Endothelial cell of umbilical vein (primary cell): ENCODE measurements at regions not wholly inside any gene's neighbourhood (a gene's known extent, or its start where the extent isn't known, plus 50 kb on each side); places are given as distances from the start of the nearest gene placed in this dataset.

Experiments
- BruUV-seq: library from RNA; stranded (reverse); fragments of 400-500 nt; replicated peaks from 2 replicates; lab custom pipeline; 2021; lab: Mats Ljungman, UMichigan
- CTCF ChIA-PET: fragments of 300-600, 350-600 bp; sonication (Branson Sonifier 250); formaldehyde crosslinking; loops from one replicate; lab custom pipeline; 2021; ENCODE audit warnings: antibody characterized with exemption, inconsistent platforms; lab: Charles Lee
- POLR2A ChIA-PET: fragments of 300-600, 350-600 bp; sonication (Branson Sonifier 250); formaldehyde crosslinking; loops from one replicate; lab custom pipeline; 2021; ENCODE audit warnings: antibody characterized with exemption, inconsistent platforms; lab: Charles Lee
- DNase-seq: peaks from one replicate; pipeline ENCODE4 v3.0.0-alpha.2; 2011; ENCODE audit warnings: low read depth, low spot score
- FAIRE-seq: peaks from 2 replicates; lab custom pipeline; 2011; peaks lifted over from hg19 to GRCh38; lab: Jason Lieb, UNC
- H2AFZ ChIP-seq: 2 replicates; pipeline ENCODE4 v1.6.0; 2012; ENCODE audit warnings: low read depth, low read length, control low read depth, inconsistent platforms
- H3K27ac ChIP-seq: 2 replicates; pipeline ENCODE4 v1.5.1; 2011; ENCODE audit warnings: low read depth, mild to moderate bottlenecking, control low read depth, low read length, moderate library complexity; ENCODE audit not compliant: insufficient read depth
- H3K27me3 ChIP-seq, 2 experiments: 2 replicates each; pipeline versions ENCODE4 v1.6.0 to v1.6.1; 2011; ENCODE audit warnings: low read length in 2 of 2, mixed read lengths in 1 of 2; ENCODE audit not compliant: control insufficient read depth in 2 of 2, insufficient read depth in 2 of 2
- H3K36me3 ChIP-seq, 2 experiments: 2 replicates in 1 of 2; 3 replicates in 1 of 2; pipeline ENCODE4 v1.5.1; 2011; ENCODE audit warnings: low read length in 2 of 2, mild to moderate bottlenecking in 1 of 2, moderate library complexity in 1 of 2; ENCODE audit not compliant: control insufficient read depth in 2 of 2, insufficient read depth in 2 of 2; ENCODE audit errors: extremely low read depth in 1 of 2
- H3K4me1 ChIP-seq: 3 replicates; pipeline ENCODE4 v1.5.1; 2011; ENCODE audit warnings: mild to moderate bottlenecking, low read length; ENCODE audit not compliant: control insufficient read depth, insufficient read depth; ENCODE audit errors: extremely low read depth
- H3K4me2 ChIP-seq: 2 replicates; pipeline ENCODE4 v1.6.1; 2011; ENCODE audit warnings: low read length, control low read depth, mixed read lengths; ENCODE audit not compliant: insufficient read depth
- H3K4me3 ChIP-seq, 3 experiments: fragments of 200-600 bp in 1 of 3; sonication (generic), shearing (Covaris generic) in 1 of 3; replicated peaks in 1 of 3; 2 replicates each; pipeline ENCODE4 v1.5.1; 2011 to 2016; ENCODE audit warnings: control low read depth in 3 of 3, low read length in 3 of 3, mild to moderate bottlenecking in 2 of 3, inconsistent platforms in 1 of 3, low read depth in 1 of 3, moderate library complexity in 1 of 3; ENCODE audit not compliant: insufficient read depth in 1 of 3
- H3K79me2 ChIP-seq: 2 replicates; pipeline ENCODE4 v1.6.0; 2012; ENCODE audit warnings: low read length, inconsistent platforms; ENCODE audit not compliant: control insufficient read depth, insufficient read depth
- H3K9ac ChIP-seq: replicated peaks from 2 replicates; pipeline ENCODE3; 2011; ENCODE audit warnings: low read length, control low read depth; ENCODE audit not compliant: insufficient read depth; ENCODE audit errors: extremely low read depth
- H3K9me1 ChIP-seq: replicated peaks from 3 replicates; pipeline ENCODE4 v1.6.0; 2011; ENCODE audit warnings: mild to moderate bottlenecking, low read length; ENCODE audit not compliant: control insufficient read depth, insufficient read depth; ENCODE audit errors: extremely low read depth
- H3K9me3 ChIP-seq: replicated peaks from 2 replicates; pipeline ENCODE4 v1.5.1; 2012; ENCODE audit warnings: low read length, inconsistent platforms; ENCODE audit not compliant: control insufficient read depth, insufficient read depth
- H4K20me1 ChIP-seq: replicated peaks from 2 replicates; pipeline ENCODE3; 2011; ENCODE audit warnings: mild to moderate bottlenecking, low read length; ENCODE audit not compliant: control insufficient read depth, insufficient read depth; ENCODE audit errors: extremely low read depth
- EZH2 ChIP-seq: IDR thresholded peaks from 2 replicates; pipeline ENCODE4 v1.6.1; 2012; ENCODE audit warnings: borderline replicate concordance, low read depth, mild to moderate bottlenecking, moderate library complexity, low read length, inconsistent platforms; ENCODE audit not compliant: severe bottlenecking
- FOS ChIP-seq: IDR thresholded peaks from 2 replicates; pipeline ENCODE4 v1.6.1; 2011; ENCODE audit warnings: mild to moderate bottlenecking, low read length, moderate library complexity, borderline replicate concordance; ENCODE audit not compliant: insufficient read depth
- GATA2 ChIP-seq: IDR thresholded peaks from 2 replicates; pipeline ENCODE4 v1.7.0; 2011; ENCODE audit warnings: low read depth, mild to moderate bottlenecking, moderate library complexity, mixed read lengths, low read length; ENCODE audit not compliant: insufficient read length, insufficient read depth
- JUN ChIP-seq: IDR thresholded peaks from 2 replicates; pipeline ENCODE4 v1.6.1; 2011; ENCODE audit warnings: borderline replicate concordance, low read depth; ENCODE audit not compliant: insufficient read length, insufficient read depth
- MYC ChIP-seq: IDR thresholded peaks from one replicate; pipeline ENCODE4 v1.6.1; 2011; ENCODE audit warnings: mild to moderate bottlenecking, low read depth, low read length
- POLR2A ChIP-seq: IDR thresholded peaks from 2 replicates; pipeline ENCODE4 v1.6.1; 2012; ENCODE audit warnings: low read depth, mild to moderate bottlenecking, control low read depth, low read length
- POLR2AphosphoS5 ChIP-seq: IDR thresholded peaks from 2 replicates; pipeline ENCODE4 v1.6.1; 2012; ENCODE audit warnings: low read depth, mild to moderate bottlenecking, control low read depth, low read length, moderate library complexity; ENCODE audit not compliant: insufficient read depth
- dilution Hi-C: fragments of 300-500 bp; cut with MboI; formaldehyde crosslinking; loops from one replicate; pipeline ENCODE4 v1.15.0; 2019; ENCODE audit warnings: low sequenced_read_pairs; ENCODE audit not compliant: extremely low pct_ligation_motif_present
- intact Hi-C: fragments of 100-400 bp; cut with micrococcal nuclease; formaldehyde crosslinking; loops from one replicate; pipeline ENCODE4 v1.10.0; 2022
- TF ChIP-seq, protein P1 (sequence below): IDR thresholded peaks from 2 replicates; pipeline ENCODE4 v1.6.1; 2011; ENCODE audit not compliant: insufficient read depth, insufficient read length
- TF ChIP-seq, protein P2 (sequence below), 2 donors: IDR thresholded peaks; 1 replicate in 1 of 2; 2 replicates in 1 of 2; pipeline ENCODE4 v1.5.1; 2011; ENCODE audit warnings: low read length in 2 of 2, mild to moderate bottlenecking in 2 of 2, moderate library complexity in 2 of 2, control low read depth in 1 of 2, inconsistent platforms in 1 of 2, low read depth in 1 of 2; ENCODE audit not compliant: insufficient read depth in 1 of 2; ENCODE audit errors: extremely low read depth in 1 of 2

DNA sequence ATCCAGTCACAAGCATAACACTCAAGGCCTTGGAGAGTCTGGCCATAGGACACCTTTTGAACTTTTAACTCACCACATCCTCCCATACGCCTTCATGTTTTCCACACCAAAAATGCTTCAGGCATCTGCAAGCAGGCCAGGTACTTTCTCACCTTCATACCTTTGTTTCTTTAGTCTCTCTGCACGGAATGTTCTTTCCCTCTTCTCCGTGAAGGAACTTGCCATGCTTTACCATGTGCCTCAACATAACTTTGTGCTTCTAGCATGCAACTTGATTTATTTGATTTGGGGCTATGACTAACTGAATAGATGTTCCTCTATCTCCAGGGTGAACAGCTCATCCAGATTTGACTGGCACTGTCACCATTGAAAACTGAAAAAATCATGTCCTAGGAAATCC is 141.7 kb upstream of the ACVR2A start:
- intact Hi-C loops (no loop called here), dilution Hi-C loops (no loop called here)
- FAIRE-seq (no peak), DNase-seq (no peak)
- Histone ChIP-seq H3K36me3 (no peaks in the 10 kb centered on the region), H3K79me2 (no peaks in the 10 kb centered on the region), H2AFZ (no peak overlapping the region), H3K4me3 (no peak overlapping the region), H3K9me3 (no peaks in the 10 kb centered on the region), H3K9ac (no peak overlapping the region), H3K27me3 (no peaks in the 10 kb centered on the region), H3K27ac (no peak overlapping the region), H4K20me1 (no peaks in the 10 kb centered on the region), H3K9me1 (no peaks in the 10 kb centered on the region), H3K4me1 (no peaks in the 10 kb centered on the region), H3K4me2 (no peak overlapping the region)
- no TSS peak for BruUV-seq
- TF ChIP-seq GATA2: no peak
- no peak for TF ChIP-seq MYC
- TF ChIP-seq FOS: no peak
- TF ChIP-seq, protein P1, sequence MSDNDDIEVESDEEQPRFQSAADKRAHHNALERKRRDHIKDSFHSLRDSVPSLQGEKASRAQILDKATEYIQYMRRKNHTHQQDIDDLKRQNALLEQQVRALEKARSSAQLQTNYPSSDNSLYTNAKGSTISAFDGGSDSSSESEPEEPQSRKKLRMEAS: no peak
- TF ChIP-seq POLR2AphosphoS5: no peak
- TF ChIP-seq, protein P2, sequence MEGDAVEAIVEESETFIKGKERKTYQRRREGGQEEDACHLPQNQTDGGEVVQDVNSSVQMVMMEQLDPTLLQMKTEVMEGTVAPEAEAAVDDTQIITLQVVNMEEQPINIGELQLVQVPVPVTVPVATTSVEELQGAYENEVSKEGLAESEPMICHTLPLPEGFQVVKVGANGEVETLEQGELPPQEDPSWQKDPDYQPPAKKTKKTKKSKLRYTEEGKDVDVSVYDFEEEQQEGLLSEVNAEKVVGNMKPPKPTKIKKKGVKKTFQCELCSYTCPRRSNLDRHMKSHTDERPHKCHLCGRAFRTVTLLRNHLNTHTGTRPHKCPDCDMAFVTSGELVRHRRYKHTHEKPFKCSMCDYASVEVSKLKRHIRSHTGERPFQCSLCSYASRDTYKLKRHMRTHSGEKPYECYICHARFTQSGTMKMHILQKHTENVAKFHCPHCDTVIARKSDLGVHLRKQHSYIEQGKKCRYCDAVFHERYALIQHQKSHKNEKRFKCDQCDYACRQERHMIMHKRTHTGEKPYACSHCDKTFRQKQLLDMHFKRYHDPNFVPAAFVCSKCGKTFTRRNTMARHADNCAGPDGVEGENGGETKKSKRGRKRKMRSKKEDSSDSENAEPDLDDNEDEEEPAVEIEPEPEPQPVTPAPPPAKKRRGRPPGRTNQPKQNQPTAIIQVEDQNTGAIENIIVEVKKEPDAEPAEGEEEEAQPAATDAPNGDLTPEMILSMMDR (IDR thresholded peaks at IDR 0.05; ENCODE audit: extremely low read depth in 1 of 2, insufficient read depth in 1 of 2, low read depth in 1 of 2, low read length in 2 of 2): no peak
- ChIA-PET CTCF (no interaction called here), POLR2A (no interaction called here)

GRCh38 chr2:147698166-147698565 is 146.7 kb upstream of the ACVR2A start:
- intact Hi-C loops (no loop called here), dilution Hi-C loops (no loop called here)
- H3K9ac ChIP-seq: no peak overlapping the region
- no peaks in the 10 kb centered on the region for H3K9me1 ChIP-seq
- TF ChIP-seq FOS (no peak), POLR2A (no peak), JUN (no peak), MYC (no peak), EZH2 (no peak), POLR2AphosphoS5 (no peak), GATA2 (no peak)
- TF ChIP-seq, protein P2 (IDR thresholded peaks at IDR 0.05; ENCODE audit: extremely low read depth in 1 of 2, insufficient read depth in 1 of 2, low read depth in 1 of 2, low read length in 2 of 2): no peak
- TF ChIP-seq, protein P1: no peak
- no peak overlapping the region for H3K4me2 ChIP-seq
- POLR2A ChIA-PET: no interaction called here
- no peak overlapping the region for H3K27ac ChIP-seq
- no peaks in the 10 kb centered on the region for H3K4me1 ChIP-seq
- no peak for DNase-seq
- no peak overlapping the region for H2AFZ ChIP-seq
- H3K79me2 ChIP-seq: no peaks in the 10 kb centered on the region
- no peaks in the 10 kb centered on the region for H3K9me3 ChIP-seq
- no peaks in the 10 kb centered on the region for H4K20me1 ChIP-seq
- H3K4me3 ChIP-seq: no peak overlapping the region
- no TSS peak for BruUV-seq
- CTCF ChIA-PET: no interaction called here
- no peak for FAIRE-seq
- H3K27me3 ChIP-seq: no peaks in the 10 kb centered on the region
- no peaks in the 10 kb centered on the region for H3K36me3 ChIP-seq
